SK-N-MC (cell line): ENCODE measurements at regions not wholly inside any gene's neighbourhood (a gene's known extent, or its start where the extent isn't known, plus 50 kb on each side); places are given as distances from the start of the nearest gene placed in this dataset.

ENCODE experiments used
- FOXP2 ChIP-seq: optimal IDR thresholded peaks from 2 replicates; pipeline ENCODE3; 2011; ENCODE audit warnings: mild to moderate bottlenecking, moderate library complexity; ENCODE audit not compliant: insufficient read depth; ENCODE audit errors: extremely low read length, control extremely low read depth
- POLR2AphosphoS5 ChIP-seq: IDR thresholded peaks from 2 replicates; pipeline ENCODE4 v1.6.1; 2012; ENCODE audit warnings: mild to moderate bottlenecking, low read depth, low read length, borderline replicate concordance

DNA sequence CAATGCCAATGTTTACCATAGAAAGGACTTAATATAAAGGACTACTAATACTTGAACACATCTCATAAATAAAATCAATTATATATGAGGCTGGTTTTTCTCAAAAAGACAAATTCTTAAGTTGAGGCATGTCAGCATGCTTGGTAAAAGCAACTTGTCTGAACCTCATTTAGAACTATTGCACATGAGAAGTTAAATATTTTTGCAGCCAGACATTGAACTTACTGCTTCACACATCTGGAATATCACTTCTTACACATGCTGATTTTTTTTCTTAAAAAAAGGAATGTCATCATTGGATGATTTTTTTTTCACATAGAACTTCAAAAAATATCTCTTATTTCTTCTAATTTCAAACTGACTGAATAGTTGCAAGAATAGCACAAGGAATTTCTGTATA lies 609.0 kb downstream of the EPHA4 start:
- TF ChIP-seq POLR2AphosphoS5 (no peak), FOXP2 (no peak)
